Transverse colon (tissue), 3 donors: ENCODE measurements at regions not wholly inside any gene's neighbourhood (a gene's known extent, or its start where the extent isn't known, plus 50 kb on each side); places are given as distances from the start of the nearest gene placed in this dataset.

Source experiments
- CTCF ChIP-seq, 5 experiments: fragments of 200-600 bp in 3 of 5; fragments of 450-650 bp in 2 of 5; sonication (generic) in 3 of 5; IDR thresholded peaks; 1 replicate in 2 of 5; 2 replicates in 3 of 5; pipeline ENCODE4 v1.5.1; 2016 to 2017; ENCODE audit warnings: antibody characterized with exemption in 5 of 5, inconsistent platforms in 3 of 5, mild to moderate bottlenecking in 2 of 5, moderate library complexity in 1 of 5
- POLR2A ChIP-seq: fragments of 450-650 bp; IDR thresholded peaks from one replicate; pipeline ENCODE4 v1.6.1; 2016; ENCODE audit warnings: antibody characterized with exemption, mild to moderate bottlenecking, moderate library complexity

GRCh38 chr10:70950801-70951200 is 62.4 kb upstream of the PCBD1 start:
- TF ChIP-seq CTCF (IDR thresholded peaks at IDR 0.05), result no peak
- no peak for TF ChIP-seq POLR2A
